HK-2 (cell line): ENCODE measurements at regions not wholly inside any gene's neighbourhood (a gene's known extent, or its start where the extent isn't known, plus 50 kb on each side); places are given as distances from the start of the nearest gene placed in this dataset.

Experiments
- DNase-seq: peaks from one replicate; pipeline ENCODE4 v3.0.0-alpha.2; 2018; ENCODE audit not compliant: unreplicated experiment

- DNase-seq: peak; percentile 31
These were observed 212.5 kb upstream of the CELF2 start for GRCh38 chr10:10804998-10805740.

- no peak for DNase-seq
These were observed 210.6 kb upstream of the CELF2 start for GRCh38 chr10:10807106-10807505.

- DNase-seq: no peak
These were observed 206.1 kb upstream of the CELF2 start for GRCh38 chr10:10811562-10811961.

GRCh38 chr10:10813656-10814055 is 204.0 kb upstream of the CELF2 start:
- no peak for DNase-seq

- no peak for DNase-seq
These were observed 203.6 kb upstream of the CELF2 start for GRCh38 chr10:10814069-10814468.

GRCh38 chr10:10816447-10816846 is 201.2 kb upstream of the CELF2 start:
- DNase-seq: no peak

GRCh38 chr10:10817609-10818008 is 200.1 kb upstream of the CELF2 start:
- no peak for DNase-seq

- no peak for DNase-seq
These were observed 199.6 kb upstream of the CELF2 start for GRCh38 chr10:10818082-10818481.

GRCh38 chr10:10819206-10819856 is 198.3 kb upstream of the CELF2 start:
- DNase-seq: no peak

- DNase-seq: no peak
These were observed 195.7 kb upstream of the CELF2 start for GRCh38 chr10:10821926-10822325.

- no peak for DNase-seq
These were observed 193.0 kb upstream of the CELF2 start for GRCh38 chr10:10824591-10825148.

- DNase-seq: no peak
These were observed 191.5 kb upstream of the CELF2 start for GRCh38 chr10:10826125-10826524.

- DNase-seq: no peak
These were observed 189.0 kb upstream of the CELF2 start for GRCh38 chr10:10828623-10829022.

GRCh38 chr10:10829576-10829975 is 188.1 kb upstream of the CELF2 start:
- DNase-seq: no peak

- DNase-seq: no peak
These were observed 187.2 kb upstream of the CELF2 start for GRCh38 chr10:10830293-10830986.

- DNase-seq: peak; percentile 43
These were observed 186.6 kb upstream of the CELF2 start for GRCh38 chr10:10831085-10831484.

- DNase-seq: no peak
These were observed 183.7 kb upstream of the CELF2 start for GRCh38 chr10:10833955-10834354.

GRCh38 chr10:10844251-10844650 is 173.4 kb upstream of the CELF2 start:
- DNase-seq: no peak

GRCh38 chr10:10845185-10845584 is 172.5 kb upstream of the CELF2 start:
- no peak for DNase-seq

- DNase-seq: no peak
These were observed 171.7 kb upstream of the CELF2 start for GRCh38 chr10:10845826-10846503.

GRCh38 chr10:10846504-10846900 is 171.2 kb upstream of the CELF2 start:
- no peak for DNase-seq

GRCh38 chr10:10847387-10847786 is 170.3 kb upstream of the CELF2 start:
- DNase-seq: no peak
